Uterus (tissue), 3 donors: ENCODE measurements at regions not wholly inside any gene's neighbourhood (a gene's known extent, or its start where the extent isn't known, plus 50 kb on each side); places are given as distances from the start of the nearest gene placed in this dataset.

Experiments
- DNase-seq, 2 donors: peaks; one replicate each; pipeline ENCODE4 v3.0.0-alpha.2; 2019 to 2020
- H3K27ac ChIP-seq, 2 donors: fragments of 200-600 bp; sonication (generic); 1 replicate in 1 of 2; 2 replicates in 1 of 2; pipeline ENCODE4 v1.5.1; 2016 to 2018
- H3K27me3 ChIP-seq, 2 donors: fragments of 200-600 bp; sonication (generic); one replicate each; pipeline ENCODE4 v1.5.1; 2018 to 2019; ENCODE audit warnings: control low read depth in 1 of 2
- H3K36me3 ChIP-seq, 2 donors: fragments of 200-600 bp; sonication (generic); one replicate each; pipeline ENCODE4 v1.5.1; 2019; ENCODE audit warnings: control low read depth in 1 of 2
- H3K4me1 ChIP-seq, 2 donors: fragments of 200-600 bp; sonication (generic); one replicate each; pipeline ENCODE4 v1.5.1; 2018 to 2019; ENCODE audit warnings: control low read depth in 1 of 2
- H3K4me3 ChIP-seq, 2 donors: fragments of 200-600 bp; sonication (generic); 1 replicate in 1 of 2; 2 replicates in 1 of 2; pipeline ENCODE4 v1.5.1; 2018 to 2019; ENCODE audit warnings: mild to moderate bottlenecking in 1 of 2
- H3K9me3 ChIP-seq, 2 donors: fragments of 200-600 bp; sonication (generic); one replicate each; pipeline ENCODE4 v1.5.1; 2019; ENCODE audit warnings: control low read depth in 1 of 2
- POLR2A ChIP-seq, 2 donors: fragments of 450-650 bp; IDR thresholded peaks; one replicate each; pipeline ENCODE4 v1.6.1; 2016; ENCODE audit warnings: antibody characterized with exemption in 2 of 2, mild to moderate bottlenecking in 1 of 2, moderate library complexity in 1 of 2
- intact Hi-C: fragments of 100-400 bp; cut with DNase I; formaldehyde crosslinking; loops from one replicate; pipeline ENCODE4 v1.15.1; 2023; ENCODE audit warnings: low total_unique reads
- TF ChIP-seq, protein P1 (sequence below), 4 experiments: fragments of 200-600 bp in 2 of 4; fragments of 450-650 bp in 2 of 4; sonication (generic) in 2 of 4; IDR thresholded peaks; one replicate each; pipeline ENCODE4 v1.5.1; 2016 to 2019; ENCODE audit warnings: antibody characterized with exemption in 4 of 4, mild to moderate bottlenecking in 2 of 4, moderate library complexity in 1 of 4
- donor health status: DM: yes; HTN: yes; CAD: no.

DNA sequence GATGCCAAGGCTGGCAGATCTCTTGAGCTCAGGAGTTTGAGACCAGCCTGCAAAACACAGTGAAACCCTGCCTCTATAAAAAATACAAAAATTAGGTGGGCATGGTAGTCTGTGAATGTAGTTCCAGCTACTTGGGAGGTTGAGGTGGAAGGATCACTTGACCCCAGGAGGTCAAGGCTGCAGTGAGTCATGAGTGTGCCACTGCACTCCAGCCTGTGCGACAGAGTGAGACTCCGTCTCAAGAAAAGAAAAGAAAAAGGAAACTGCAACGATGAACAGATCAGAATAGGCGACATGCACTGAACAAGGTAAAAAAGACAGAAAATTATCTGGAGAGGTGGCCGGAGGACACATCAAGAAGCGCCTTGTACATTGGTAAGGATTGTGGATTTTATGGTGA lies 273.7 kb upstream of the AMIGO2 start:
- H3K27ac ChIP-seq = no peak overlapping the region
- DNase-seq = no peak
- H3K9me3 ChIP-seq = no peaks in the 10 kb centered on the region
- no peaks in the 10 kb centered on the region for H3K36me3 ChIP-seq
- intact Hi-C loops = no loop called here
- no peak for TF ChIP-seq POLR2A (IDR thresholded peaks at IDR 0.05)
- TF ChIP-seq, protein P1, sequence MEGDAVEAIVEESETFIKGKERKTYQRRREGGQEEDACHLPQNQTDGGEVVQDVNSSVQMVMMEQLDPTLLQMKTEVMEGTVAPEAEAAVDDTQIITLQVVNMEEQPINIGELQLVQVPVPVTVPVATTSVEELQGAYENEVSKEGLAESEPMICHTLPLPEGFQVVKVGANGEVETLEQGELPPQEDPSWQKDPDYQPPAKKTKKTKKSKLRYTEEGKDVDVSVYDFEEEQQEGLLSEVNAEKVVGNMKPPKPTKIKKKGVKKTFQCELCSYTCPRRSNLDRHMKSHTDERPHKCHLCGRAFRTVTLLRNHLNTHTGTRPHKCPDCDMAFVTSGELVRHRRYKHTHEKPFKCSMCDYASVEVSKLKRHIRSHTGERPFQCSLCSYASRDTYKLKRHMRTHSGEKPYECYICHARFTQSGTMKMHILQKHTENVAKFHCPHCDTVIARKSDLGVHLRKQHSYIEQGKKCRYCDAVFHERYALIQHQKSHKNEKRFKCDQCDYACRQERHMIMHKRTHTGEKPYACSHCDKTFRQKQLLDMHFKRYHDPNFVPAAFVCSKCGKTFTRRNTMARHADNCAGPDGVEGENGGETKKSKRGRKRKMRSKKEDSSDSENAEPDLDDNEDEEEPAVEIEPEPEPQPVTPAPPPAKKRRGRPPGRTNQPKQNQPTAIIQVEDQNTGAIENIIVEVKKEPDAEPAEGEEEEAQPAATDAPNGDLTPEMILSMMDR (IDR thresholded peaks at IDR 0.05) = no peak
- H3K27me3 ChIP-seq = no peaks in the 10 kb centered on the region
- H3K4me1 ChIP-seq = no peaks in the 10 kb centered on the region
- H3K4me3 ChIP-seq = no peak overlapping the region

DNA sequence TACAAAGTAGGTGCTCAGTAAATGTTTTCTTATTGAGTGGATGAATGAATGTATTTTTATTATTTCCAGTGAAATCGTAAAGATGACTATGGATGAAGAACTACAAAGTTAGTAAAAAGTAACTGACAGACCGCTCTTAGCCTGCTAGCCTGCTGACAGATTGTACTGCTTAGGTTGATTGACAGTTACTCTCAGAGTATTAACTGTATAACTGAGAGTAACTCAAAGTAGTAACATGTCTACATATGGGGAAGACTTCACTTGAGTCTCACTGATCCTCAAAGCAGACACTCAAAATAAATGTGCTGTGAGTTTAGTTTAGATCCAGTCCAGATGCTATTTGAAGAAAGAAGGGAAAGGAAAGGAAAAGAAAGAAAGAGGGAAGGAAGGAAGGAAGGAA lies 272.3 kb upstream of the AMIGO2 start:
- no peak for DNase-seq
- Histone ChIP-seq H3K36me3 (no peaks in the 10 kb centered on the region), H3K4me1 (no peaks in the 10 kb centered on the region), H3K4me3 (no peak overlapping the region), H3K9me3 (no peaks in the 10 kb centered on the region), H3K27ac (no peak overlapping the region), H3K27me3 (no peaks in the 10 kb centered on the region)
- TF ChIP-seq POLR2A (IDR thresholded peaks at IDR 0.05) = no peak
- TF ChIP-seq, protein P1 (IDR thresholded peaks at IDR 0.05) = no peak
- intact Hi-C loops = no loop called here

DNA sequence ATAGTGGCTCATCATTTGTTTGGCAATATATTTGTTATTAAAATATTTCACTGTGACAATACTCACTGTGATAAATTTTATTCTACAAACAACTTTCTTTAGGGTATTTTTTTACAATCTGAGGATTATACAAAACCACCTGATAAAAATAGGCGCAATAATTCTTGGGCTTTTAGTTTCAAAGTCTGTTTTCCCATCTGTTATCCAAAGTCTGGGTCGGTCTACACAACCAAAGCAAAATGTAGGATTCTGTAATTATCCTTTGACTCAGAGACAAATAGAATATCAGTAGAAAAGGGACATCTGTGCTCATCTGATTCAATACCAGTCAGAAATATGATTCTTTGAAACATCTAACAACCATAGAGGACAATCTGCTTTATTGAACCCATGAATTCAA lies 271.8 kb upstream of the AMIGO2 start:
- Histone ChIP-seq H3K4me3 (no peak overlapping the region), H3K9me3 (no peaks in the 10 kb centered on the region), H3K27me3 (no peaks in the 10 kb centered on the region), H3K4me1 (no peaks in the 10 kb centered on the region), H3K27ac (no peak overlapping the region), H3K36me3 (no peaks in the 10 kb centered on the region)
- no peak for TF ChIP-seq POLR2A (IDR thresholded peaks at IDR 0.05)
- TF ChIP-seq, protein P1 (IDR thresholded peaks at IDR 0.05) = no peak
- intact Hi-C loops = no loop called here
- no peak for DNase-seq

DNA sequence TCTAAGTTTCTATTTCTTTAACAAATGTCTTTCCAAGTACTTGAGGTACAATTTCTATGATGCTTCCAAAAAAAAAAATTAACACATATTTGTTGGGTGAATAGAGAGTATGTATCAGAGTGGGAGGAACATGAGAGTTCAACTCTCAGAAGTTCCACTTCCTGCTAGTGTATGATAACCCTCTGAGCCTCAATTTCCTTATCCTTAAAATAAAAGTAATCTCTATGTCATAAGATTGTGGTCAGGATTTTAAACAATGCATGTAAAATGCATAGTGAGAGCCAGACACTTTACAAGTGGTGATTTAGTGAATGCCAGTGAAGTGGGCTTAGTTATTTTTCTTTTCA lies 270.3 kb upstream of the AMIGO2 start:
- Histone ChIP-seq H3K4me1 (no peaks in the 10 kb centered on the region), H3K9me3 (no peaks in the 10 kb centered on the region), H3K4me3 (no peak overlapping the region), H3K36me3 (no peaks in the 10 kb centered on the region), H3K27ac (no peak overlapping the region), H3K27me3 (no peaks in the 10 kb centered on the region)
- TF ChIP-seq POLR2A (IDR thresholded peaks at IDR 0.05) = no peak
- TF ChIP-seq, protein P1 (IDR thresholded peaks at IDR 0.05) = no peak
- intact Hi-C loops = no loop called here
- DNase-seq = no peak

DNA sequence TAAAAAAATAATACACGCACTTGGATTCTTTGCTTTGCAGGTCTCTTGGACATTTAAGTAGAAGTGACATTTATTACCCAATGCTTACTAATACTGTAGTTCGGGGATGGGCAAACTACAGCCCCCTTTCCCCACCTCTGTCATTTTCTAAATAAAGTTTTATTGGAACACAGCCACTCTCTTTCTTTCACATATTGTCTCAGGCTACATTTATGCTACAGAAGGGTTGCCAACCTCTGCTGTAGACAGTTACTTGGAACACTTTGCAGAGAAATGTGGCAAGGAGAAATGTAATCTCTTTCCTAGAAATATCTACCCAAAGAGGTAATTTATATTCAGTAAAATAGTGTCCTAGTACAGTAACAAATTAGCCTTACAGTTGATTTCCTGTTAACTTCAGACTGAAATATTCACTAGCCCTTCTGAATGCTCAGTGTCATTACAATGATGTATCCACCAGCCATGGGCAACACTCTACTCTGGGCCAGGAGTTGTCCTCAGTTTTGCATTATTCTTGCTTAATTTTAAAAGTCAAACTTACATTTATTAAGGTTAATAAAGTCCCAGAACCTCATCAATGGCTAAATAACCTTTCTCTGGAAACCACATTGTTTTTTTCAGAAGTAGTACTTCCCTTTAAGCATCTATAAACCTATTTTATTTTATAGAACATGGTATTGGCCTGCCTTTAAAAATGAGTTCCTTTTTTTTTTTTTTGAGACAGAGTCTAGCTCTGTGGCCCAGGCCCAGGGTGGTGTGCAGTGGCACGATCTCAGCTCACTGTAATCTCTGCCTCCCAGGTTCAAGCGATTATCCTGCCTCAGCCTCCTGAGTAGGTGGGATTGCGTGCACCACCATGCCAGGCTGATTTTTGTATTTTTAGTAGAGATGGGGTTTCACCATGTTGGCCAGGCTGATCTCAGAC lies 269.6 kb upstream of the AMIGO2 start:
- no peaks in the 10 kb centered on the region for H3K36me3 ChIP-seq
- H3K4me1 ChIP-seq = no peaks in the 10 kb centered on the region

More for the DNA sequence above, 269.6 kb upstream of the AMIGO2 start:
- TF ChIP-seq, protein P1 (IDR thresholded peaks at IDR 0.05) = no peak
- TF ChIP-seq POLR2A (IDR thresholded peaks at IDR 0.05) = no peak
- Histone ChIP-seq H3K27ac (no peak overlapping the region), H3K27me3 (no peaks in the 10 kb centered on the region), H3K4me3 (no peak overlapping the region), H3K9me3 (no peaks in the 10 kb centered on the region)
- DNase-seq = no peak
- intact Hi-C loops = no loop called here
